ENCODE measurements at regions not wholly inside any gene's neighbourhood (a gene's known extent, or its start where the extent isn't known, plus 50 kb on each side); places are given as distances from the start of the nearest gene placed in this dataset.

- H3K27ac Mint-ChIP-seq, result no peak overlapping the region
- H3K36me3 Mint-ChIP-seq (ENCODE audit: low read depth), result no peaks in the 10 kb centered on the region
- H3K4me1 Mint-ChIP-seq, result no peaks in the 10 kb centered on the region
- TF ChIP-seq CTCF (IDR thresholded peaks at IDR 0.05; ENCODE audit: unreplicated experiment in 3 of 3), result no peak
- no peaks in the 10 kb centered on the region for H3K9me3 Mint-ChIP-seq
- no peak overlapping the region for H3K4me3 Mint-ChIP-seq
- no peaks in the 10 kb centered on the region for H3K27me3 Mint-ChIP-seq (ENCODE audit: low read depth)
Measured at GRCh38 chr3:165404357-165405027, 208.3 kb upstream of the SLITRK3 start.

GRCh38 chr3:165403666-165404065 is 207.5 kb upstream of the SLITRK3 start:
- Mint-ChIP-seq H3K9me3 (no peaks in the 10 kb centered on the region), H3K27ac (no peak overlapping the region), H3K27me3 (ENCODE audit: low read depth) (no peaks in the 10 kb centered on the region), H3K4me3 (no peak overlapping the region), H3K4me1 (no peaks in the 10 kb centered on the region), H3K36me3 (ENCODE audit: low read depth) (no peaks in the 10 kb centered on the region)
- TF ChIP-seq CTCF (IDR thresholded peaks at IDR 0.05; ENCODE audit: unreplicated experiment in 3 of 3), result no peak

- H3K27me3 Mint-ChIP-seq (ENCODE audit: low read depth), result no peaks in the 10 kb centered on the region
- no peaks in the 10 kb centered on the region for H3K4me1 Mint-ChIP-seq
- H3K4me3 Mint-ChIP-seq, result no peak overlapping the region
- no peaks in the 10 kb centered on the region for H3K9me3 Mint-ChIP-seq
- H3K27ac Mint-ChIP-seq, result no peak overlapping the region
- no peaks in the 10 kb centered on the region for H3K36me3 Mint-ChIP-seq (ENCODE audit: low read depth)
- TF ChIP-seq CTCF (IDR thresholded peaks at IDR 0.05; ENCODE audit: unreplicated experiment in 3 of 3), result no peak
Measured at GRCh38 chr3:165395188-165395587, 199.0 kb upstream of the SLITRK3 start.

GRCh38 chr3:165393461-165393860 is 197.3 kb upstream of the SLITRK3 start:
- H3K9me3 Mint-ChIP-seq, result no peaks in the 10 kb centered on the region
- H3K4me1 Mint-ChIP-seq, result no peaks in the 10 kb centered on the region
- no peak overlapping the region for H3K27ac Mint-ChIP-seq
- no peaks in the 10 kb centered on the region for H3K36me3 Mint-ChIP-seq (ENCODE audit: low read depth)
- no peaks in the 10 kb centered on the region for H3K27me3 Mint-ChIP-seq (ENCODE audit: low read depth)
- TF ChIP-seq CTCF (IDR thresholded peaks at IDR 0.05; ENCODE audit: unreplicated experiment in 3 of 3), result no peak
- H3K4me3 Mint-ChIP-seq, result no peak overlapping the region

- H3K4me3 Mint-ChIP-seq, result no peak overlapping the region
- no peak for TF ChIP-seq CTCF (IDR thresholded peaks at IDR 0.05; ENCODE audit: unreplicated experiment in 3 of 3)
- no peaks in the 10 kb centered on the region for H3K27me3 Mint-ChIP-seq (ENCODE audit: low read depth)
- no peaks in the 10 kb centered on the region for H3K36me3 Mint-ChIP-seq (ENCODE audit: low read depth)
- H3K4me1 Mint-ChIP-seq, result no peaks in the 10 kb centered on the region
- H3K9me3 Mint-ChIP-seq, result no peaks in the 10 kb centered on the region
- H3K27ac Mint-ChIP-seq, result no peak overlapping the region
Measured at GRCh38 chr3:165390166-165390565, 194.0 kb upstream of the SLITRK3 start.

- Mint-ChIP-seq H3K4me3 (no peak overlapping the region), H3K36me3 (ENCODE audit: low read depth) (no peaks in the 10 kb centered on the region), H3K9me3 (no peaks in the 10 kb centered on the region)
Measured at GRCh38 chr3:165389653-165390052, 193.5 kb upstream of the SLITRK3 start.

More at GRCh38 chr3:165389653-165390052, 193.5 kb upstream of the SLITRK3 start:
- Mint-ChIP-seq H3K27me3 (ENCODE audit: low read depth) (no peaks in the 10 kb centered on the region), H3K27ac (no peak overlapping the region), H3K4me1 (no peaks in the 10 kb centered on the region)
- TF ChIP-seq CTCF (IDR thresholded peaks at IDR 0.05; ENCODE audit: unreplicated experiment in 3 of 3), result no peak

Data from nephron (organoid).